IPS DF 6.9 (cell line): ENCODE measurements at regions not wholly inside any gene's neighbourhood (a gene's known extent, or its start where the extent isn't known, plus 50 kb on each side); places are given as distances from the start of the nearest gene placed in this dataset.

Experiments
- DNase-seq: peaks from one replicate; pipeline ENCODE4 v3.0.0-alpha.2; 2013; ENCODE audit warnings: low read depth, low spot score
- H3K27ac ChIP-seq: one replicate; pipeline ENCODE4 v1.5.1; 2013; ENCODE audit warnings: low read length, control low read depth
- H3K27me3 ChIP-seq: 2 replicates; pipeline ENCODE4 v1.6.1; 2013; ENCODE audit warnings: mild to moderate bottlenecking, low read length; ENCODE audit not compliant: control insufficient read depth, insufficient read depth
- H3K36me3 ChIP-seq: 2 replicates; pipeline ENCODE4 v1.6.1; 2013; ENCODE audit warnings: low read length; ENCODE audit not compliant: control insufficient read depth, insufficient read depth
- H3K4me1 ChIP-seq: 2 replicates; pipeline ENCODE4 v1.6.1; 2013; ENCODE audit warnings: low read length; ENCODE audit not compliant: control insufficient read depth, insufficient read depth
- H3K4me3 ChIP-seq: 2 replicates; pipeline ENCODE4 v1.5.1; 2013; ENCODE audit warnings: mild to moderate bottlenecking, low read length
- H3K9me3 ChIP-seq: 2 replicates; pipeline ENCODE4 v1.6.1; 2013; ENCODE audit warnings: low read length, inconsistent platforms; ENCODE audit not compliant: control insufficient read depth, insufficient read depth
- WGBS: extraction: QIAGEN DNeasy Blood & Tissue Kit; methylation state at CpG from one replicate; pipeline ENCODE4 v1.1.7; 2013; ENCODE audit warnings: mixed read lengths, missing lambda C conversion rate; ENCODE audit not compliant: insufficient read length, insufficient coverage; 5-methylcytosine and 5-hydroxymethylcytosine counted together

DNA sequence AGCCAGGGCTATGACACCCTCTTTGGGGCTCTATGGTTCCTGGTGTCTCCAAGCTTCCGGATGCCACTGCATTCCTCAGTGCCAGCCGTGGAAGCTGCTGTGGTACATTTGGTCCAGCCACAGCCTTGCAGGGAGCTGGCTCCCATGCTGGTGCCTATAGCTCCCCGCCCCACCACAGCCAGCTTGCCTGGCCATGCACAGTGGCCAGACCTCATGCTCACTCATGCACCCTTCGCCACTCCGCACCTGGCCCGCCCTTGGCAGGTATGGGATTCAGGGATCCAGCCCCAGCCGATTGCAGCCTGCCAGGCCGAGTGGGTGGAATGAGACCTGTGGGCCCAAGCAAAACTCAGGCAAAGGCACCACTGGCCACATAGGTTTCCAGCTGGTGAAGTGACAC, 354.8 kb downstream of the GRIA2 start:
- no peaks in the 10 kb centered on the region for H3K9me3 ChIP-seq
- H3K27me3 ChIP-seq: no peaks in the 10 kb centered on the region
- H3K4me1 ChIP-seq: no peaks in the 10 kb centered on the region
- no CpG with 5 or more reads among the region's 8 CpGs for WGBS
- no peak overlapping the region for H3K27ac ChIP-seq
- no peaks in the 10 kb centered on the region for H3K36me3 ChIP-seq
- H3K4me3 ChIP-seq: no peak overlapping the region
- DNase-seq: no peak

DNA sequence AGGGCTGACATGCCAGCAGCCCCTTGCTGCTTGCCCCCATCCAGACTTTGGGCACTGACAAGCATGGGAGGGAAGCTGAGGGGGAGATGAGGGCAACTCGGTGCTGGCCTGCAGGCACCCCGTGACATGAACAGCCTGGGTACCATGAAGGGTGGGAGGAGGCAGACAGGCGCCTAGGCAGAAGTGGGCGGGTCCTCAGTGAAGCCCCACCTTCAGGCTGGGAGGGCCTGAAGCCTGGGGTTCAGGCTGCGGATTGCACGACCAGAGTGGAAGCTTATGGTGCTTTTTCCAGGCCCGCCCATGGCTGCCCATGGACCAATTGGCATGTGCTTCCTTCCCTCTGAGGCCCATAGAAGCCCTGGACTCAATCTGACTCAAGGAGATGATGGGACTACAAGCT, 354.1 kb downstream of the GRIA2 start:
- H3K27ac ChIP-seq: no peak overlapping the region
- WGBS: no CpG with 5 or more reads among the region's 7 CpGs
- no peak for DNase-seq

DNA sequence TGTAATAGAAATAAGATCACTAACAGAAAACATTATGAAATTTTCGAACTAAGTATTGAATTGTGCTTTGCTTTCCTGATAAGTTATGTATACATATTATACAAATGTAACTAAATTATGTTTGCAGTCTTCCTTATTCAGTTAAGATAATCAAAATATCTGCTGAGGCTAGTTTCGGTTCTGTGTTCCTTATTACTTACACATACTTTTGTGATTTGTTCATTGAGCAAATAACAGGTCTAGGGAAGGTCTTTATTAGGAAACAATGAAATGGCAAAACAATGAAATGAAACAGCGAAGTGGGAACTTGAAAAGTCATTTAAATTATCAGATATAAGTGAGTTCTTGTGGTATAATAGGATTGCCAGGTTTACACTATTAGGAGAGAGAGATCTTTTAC, 352.4 kb downstream of the GRIA2 start:
- Histone ChIP-seq H3K4me1 (no peaks in the 10 kb centered on the region), H3K9me3 (no peaks in the 10 kb centered on the region), H3K27me3 (no peaks in the 10 kb centered on the region), H3K36me3 (no peaks in the 10 kb centered on the region), H3K27ac (no peak overlapping the region), H3K4me3 (no peak overlapping the region)
- WGBS: no CpG with 5 or more reads among the region's 3 CpGs
- no peak for DNase-seq

More for the DNA sequence above, 354.1 kb downstream of the GRIA2 start:
- H3K4me1 ChIP-seq: no peaks in the 10 kb centered on the region
- H3K27me3 ChIP-seq: no peaks in the 10 kb centered on the region
- no peaks in the 10 kb centered on the region for H3K36me3 ChIP-seq
- H3K9me3 ChIP-seq: no peaks in the 10 kb centered on the region
- H3K4me3 ChIP-seq: no peak overlapping the region

DNA sequence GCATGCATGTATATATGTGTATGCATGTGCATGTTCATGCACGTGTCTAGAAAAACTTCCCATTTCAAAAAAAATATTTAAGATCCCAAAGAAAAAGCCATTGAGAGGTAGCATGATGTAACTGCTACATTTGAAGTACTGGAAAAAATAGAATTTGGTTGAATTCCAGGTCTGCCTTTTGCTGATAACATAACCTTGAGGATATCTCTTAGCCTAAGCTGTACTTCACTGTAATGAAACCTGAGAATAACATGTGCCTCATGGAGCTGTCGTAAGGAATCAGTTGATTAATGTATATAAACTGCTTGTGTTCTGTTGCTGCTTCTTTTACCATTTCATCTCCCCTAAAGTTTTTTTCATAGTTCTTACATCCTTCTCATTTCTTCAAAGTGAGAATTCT, 351.8 kb downstream of the GRIA2 start:
- WGBS: no CpG with 5 or more reads among the region's 2 CpGs
- no peaks in the 10 kb centered on the region for H3K27me3 ChIP-seq
- DNase-seq: no peak
- H3K4me3 ChIP-seq: no peak overlapping the region
- H3K27ac ChIP-seq: no peak overlapping the region
- H3K4me1 ChIP-seq: no peaks in the 10 kb centered on the region
- H3K9me3 ChIP-seq: no peaks in the 10 kb centered on the region
- no peaks in the 10 kb centered on the region for H3K36me3 ChIP-seq

DNA sequence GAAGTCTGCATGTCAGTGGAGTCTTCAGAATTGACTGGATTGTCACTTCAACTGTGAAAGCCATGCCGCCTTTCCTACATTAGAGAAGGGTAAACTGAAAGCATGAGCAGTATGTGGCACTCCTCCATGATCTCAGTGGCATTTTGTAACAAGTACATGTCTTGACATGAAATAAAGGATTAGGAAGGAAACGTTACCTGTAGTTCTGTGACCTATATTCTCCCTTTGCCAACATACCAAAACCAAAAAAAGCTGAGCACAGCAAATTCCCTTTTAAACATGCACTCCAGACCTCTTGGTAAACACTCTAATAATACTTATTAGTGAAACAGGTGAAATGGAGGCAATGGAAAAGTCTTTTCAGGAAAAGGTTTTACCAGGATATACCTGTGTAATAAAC, 344.2 kb downstream of the GRIA2 start:
- Histone ChIP-seq H3K27ac (no peak overlapping the region), H3K36me3 (no peaks in the 10 kb centered on the region), H3K27me3 (no peaks in the 10 kb centered on the region), H3K4me1 (no peaks in the 10 kb centered on the region), H3K9me3 (no peaks in the 10 kb centered on the region), H3K4me3 (no peak overlapping the region)
- no peak for DNase-seq
- WGBS: no CpG with 5 or more reads among the region's 2 CpGs

DNA sequence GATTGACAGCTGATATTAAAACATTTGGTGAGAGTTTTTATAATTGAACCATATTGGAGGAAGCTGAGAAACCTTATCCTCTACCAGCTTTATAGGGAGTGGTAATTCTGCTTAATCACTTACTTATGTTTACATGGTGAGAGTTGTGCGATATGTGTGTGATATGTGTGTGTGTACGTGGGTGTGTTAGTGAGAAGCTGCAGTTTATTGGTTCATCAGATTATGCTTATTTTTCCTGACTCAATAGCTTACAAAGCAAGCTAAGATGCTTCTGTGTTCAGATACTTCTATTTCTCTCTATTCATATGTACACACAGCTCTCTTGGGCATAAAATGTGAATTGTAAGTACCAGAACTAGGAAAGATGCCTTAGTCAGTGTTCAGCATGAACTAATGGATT, 343.7 kb downstream of the GRIA2 start:
- H3K4me1 ChIP-seq: no peaks in the 10 kb centered on the region
- H3K4me3 ChIP-seq: no peak overlapping the region
- no peaks in the 10 kb centered on the region for H3K9me3 ChIP-seq
- WGBS: 100% methylated on average over 2 of the region's 2 CpGs
- DNase-seq: no peak
- H3K27ac ChIP-seq: no peak overlapping the region
- H3K27me3 ChIP-seq: no peaks in the 10 kb centered on the region
- H3K36me3 ChIP-seq: no peaks in the 10 kb centered on the region

DNA sequence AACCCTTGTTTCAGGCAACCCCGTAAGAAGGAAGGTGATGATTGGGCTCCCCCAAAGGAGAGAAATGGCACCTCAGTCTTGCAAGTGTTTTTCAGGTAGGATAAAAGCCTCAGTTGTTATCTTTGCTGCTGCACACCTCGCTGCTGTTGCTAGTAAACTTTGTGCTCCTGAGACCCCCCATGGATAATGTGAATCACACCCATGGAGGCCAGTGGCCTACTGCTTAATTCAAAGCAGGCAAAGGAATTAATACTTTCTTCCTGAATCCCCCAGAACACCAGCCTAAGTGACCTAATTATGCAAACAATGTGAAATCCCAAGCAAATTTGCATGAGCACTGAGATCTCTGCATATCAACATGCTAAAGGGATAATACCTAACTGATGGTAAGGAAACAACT, 337.5 kb downstream of the GRIA2 start:
- H3K4me3 ChIP-seq: no peak overlapping the region
- no peaks in the 10 kb centered on the region for H3K9me3 ChIP-seq
- H3K27me3 ChIP-seq: no peaks in the 10 kb centered on the region
- no peaks in the 10 kb centered on the region for H3K36me3 ChIP-seq
- WGBS: no CpG with 5 or more reads among the region's 2 CpGs
- H3K4me1 ChIP-seq: no peaks in the 10 kb centered on the region; the same call in 1 of the 2 replicates
- H3K27ac ChIP-seq: no peak overlapping the region
- no peak for DNase-seq

DNA sequence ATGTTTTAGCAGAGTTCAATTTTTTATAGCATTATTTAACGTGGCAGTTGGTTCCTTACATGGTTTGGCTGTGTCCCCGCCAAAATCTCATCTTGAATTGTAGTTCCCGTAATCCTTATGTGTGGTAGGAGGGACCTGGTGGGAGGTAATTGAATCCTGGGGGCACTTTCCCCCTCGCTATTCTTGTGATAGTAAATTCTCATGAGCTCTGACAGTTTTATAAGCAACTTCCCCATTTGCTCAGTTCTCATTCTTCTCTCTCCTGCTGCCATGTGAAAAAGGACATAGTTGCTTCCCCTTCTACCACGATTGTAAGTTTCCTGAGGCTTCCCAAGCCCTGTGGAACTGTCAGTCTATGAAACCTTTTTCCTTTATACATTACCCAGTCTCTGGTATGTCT, 329.5 kb downstream of the GRIA2 start:
- WGBS: no CpG with 5 or more reads among the region's 5 CpGs
- Histone ChIP-seq H3K27ac (no peak overlapping the region), H3K27me3 (no peaks in the 10 kb centered on the region), H3K36me3 (no peaks in the 10 kb centered on the region), H3K4me3 (no peak overlapping the region), H3K4me1 (no peaks in the 10 kb centered on the region), H3K9me3 (no peaks in the 10 kb centered on the region)
- no peak for DNase-seq

DNA sequence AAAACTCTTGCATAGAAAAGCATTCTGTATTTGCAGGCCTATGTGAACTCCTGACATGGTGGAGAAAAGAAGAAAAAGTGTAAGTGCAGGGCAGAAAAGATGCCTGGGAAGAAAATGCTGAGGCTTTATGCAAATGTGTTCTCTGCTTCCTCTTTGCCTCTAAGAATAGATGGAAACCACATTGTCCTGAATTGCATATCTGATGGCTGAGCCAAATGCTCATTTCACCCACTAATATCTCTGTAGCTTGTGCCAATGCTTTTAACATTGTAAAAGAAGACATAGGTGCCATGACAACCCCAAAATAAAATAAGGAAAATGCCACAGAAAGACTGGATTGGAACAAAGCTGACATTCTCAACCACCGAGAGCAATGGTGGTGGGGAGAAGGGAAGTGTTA, 307.4 kb downstream of the GRIA2 start:
- no CpG with 5 or more reads among the region's 1 CpG for WGBS

DNA sequence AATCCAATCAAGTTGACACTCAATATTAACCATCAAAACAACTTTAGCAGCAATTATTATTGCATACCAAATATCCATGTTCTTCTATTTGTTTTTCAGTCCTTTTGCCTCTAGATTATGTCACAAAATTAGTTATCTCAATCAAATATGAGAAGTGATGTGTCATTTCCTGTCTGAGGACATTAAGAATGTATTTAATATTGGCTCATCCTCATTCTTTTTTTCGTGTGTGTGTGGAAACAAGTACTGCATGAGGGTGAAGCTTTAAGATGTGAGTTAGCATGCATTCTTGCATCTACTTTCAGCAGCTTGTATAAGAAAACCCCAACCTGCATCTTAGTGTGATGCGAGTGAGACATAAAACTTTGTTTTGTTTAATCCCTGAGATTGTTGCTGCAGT, 301.4 kb downstream of the GRIA2 start:
- no peaks in the 10 kb centered on the region for H3K9me3 ChIP-seq
- no peaks in the 10 kb centered on the region for H3K4me1 ChIP-seq
- no peak overlapping the region for H3K27ac ChIP-seq
- DNase-seq: no peak
- H3K36me3 ChIP-seq: no peaks in the 10 kb centered on the region
- no peak overlapping the region for H3K4me3 ChIP-seq
- no CpG with 5 or more reads among the region's 2 CpGs for WGBS
- no peaks in the 10 kb centered on the region for H3K27me3 ChIP-seq

More for the DNA sequence above, 307.4 kb downstream of the GRIA2 start:
- Histone ChIP-seq H3K27me3 (no peaks in the 10 kb centered on the region), H3K27ac (no peak overlapping the region), H3K4me1 (no peaks in the 10 kb centered on the region), H3K9me3 (peaks cover 2% of the 10 kb centered on the region; the same call in 1 of the 2 replicates), H3K36me3 (no peaks in the 10 kb centered on the region), H3K4me3 (no peak overlapping the region)
- DNase-seq: no peak

DNA sequence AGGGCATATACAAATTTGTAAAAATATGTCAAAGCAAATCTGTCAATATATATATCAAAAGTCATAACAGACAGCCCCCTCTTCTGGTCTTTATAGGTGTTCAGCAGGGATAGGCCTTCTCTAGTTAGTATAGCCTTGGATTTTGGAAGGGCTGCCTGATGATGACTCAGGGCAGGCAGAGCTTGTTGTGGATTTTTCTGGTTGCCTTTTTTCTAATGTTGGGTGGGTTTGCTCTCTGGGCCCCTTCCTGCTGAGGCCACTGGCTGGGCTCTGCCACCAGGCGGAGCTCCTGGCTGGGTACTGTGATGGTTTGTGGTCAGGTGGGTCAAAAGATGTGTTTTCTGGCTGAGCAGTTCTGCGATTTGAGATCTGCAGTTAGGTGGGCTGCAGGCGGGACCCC, 294.2 kb downstream of the GRIA2 start:
- Histone ChIP-seq H3K9me3 (no peaks in the 10 kb centered on the region), H3K4me1 (no peaks in the 10 kb centered on the region), H3K27ac (no peak overlapping the region), H3K4me3 (no peak overlapping the region), H3K36me3 (no peaks in the 10 kb centered on the region), H3K27me3 (no peaks in the 10 kb centered on the region)
- no CpG with 5 or more reads among the region's 3 CpGs for WGBS
- DNase-seq: peak; percentile 20
